WTC11 (cell line): ENCODE measurements at regions not wholly inside any gene's neighbourhood (a gene's known extent, or its start where the extent isn't known, plus 50 kb on each side); places are given as distances from the start of the nearest gene placed in this dataset.

Source experiments
- ATAC-seq: fragments of 200-7000 bp; cut with Tn5 transposase; 2 replicates; pipeline ENCODE4 v1.10.0; 2021; ENCODE audit warnings: mild to moderate bottlenecking, moderate library complexity
- CTCF ChIA-PET: fragments of 300-600 bp; sonication (Branson Sonifier 250); formaldehyde crosslinking; loops from one replicate; lab custom pipeline; 2021; ENCODE audit warnings: antibody characterized with exemption; lab: Charles Lee
- POLR2A ChIA-PET: fragments of 350-600 bp; sonication (Branson Sonifier 250); formaldehyde crosslinking; loops from one replicate; lab custom pipeline; 2021; ENCODE audit warnings: antibody characterized with exemption; lab: Charles Lee
- DNase-seq: peaks from one replicate; pipeline ENCODE4 v3.0.0; 2021; ENCODE audit warnings: low spot score
- H3K27ac Mint-ChIP-seq: 2 replicates; pipeline ENCODE4 v1.8.0; 2021; ENCODE audit warnings: mixed read lengths
- H3K27me3 Mint-ChIP-seq: 2 replicates; pipeline ENCODE4 v1.8.0; 2021; ENCODE audit warnings: low read depth, mild to moderate bottlenecking, moderate library complexity, mixed read lengths
- H3K36me3 Mint-ChIP-seq: 2 replicates; pipeline ENCODE4 v1.8.0; 2021; ENCODE audit warnings: mixed read lengths
- H3K4me1 Mint-ChIP-seq: 2 replicates; pipeline ENCODE4 v1.8.0; 2022; ENCODE audit warnings: mixed read lengths
- H3K4me3 Mint-ChIP-seq: 2 replicates; pipeline ENCODE4 v1.8.0; 2021; ENCODE audit warnings: mild to moderate bottlenecking, moderate library complexity, mixed read lengths
- H3K9me3 Mint-ChIP-seq: 2 replicates; pipeline ENCODE4 v1.8.0; 2021; ENCODE audit warnings: mixed read lengths
- CDX4 ChIP-seq: fragments of 250-450 bp; sonication (Bioruptor Pico); IDR thresholded peaks from 2 replicates; pipeline ENCODE4 v1.9.0; 2021; ENCODE audit warnings: moderate library complexity, mild to moderate bottlenecking, inconsistent platforms, borderline replicate concordance
- CREM ChIP-seq: sonication (generic); formaldehyde crosslinking; IDR thresholded peaks from 2 replicates; pipeline ENCODE4 v1.8.1; 2022; ENCODE audit warnings: mild to moderate bottlenecking, missing genetic modification reagents, moderate library complexity
- CTCF ChIP-seq: fragments of 200-600 bp; IDR thresholded peaks from 2 replicates; pipeline ENCODE4 v1.8.0; 2022; ENCODE audit warnings: antibody characterized with exemption
- ELF4 ChIP-seq: sonication (generic); formaldehyde crosslinking; IDR thresholded peaks from 2 replicates; pipeline ENCODE4 v1.8.1; 2022; ENCODE audit warnings: low read depth, mild to moderate bottlenecking, moderate library complexity, missing genetic modification reagents
- ERG ChIP-seq: fragments of 250-450 bp; sonication (Bioruptor Pico); IDR thresholded peaks from 2 replicates; pipeline ENCODE4 v1.8.0; 2021; ENCODE audit warnings: mild to moderate bottlenecking
- FOXJ3 ChIP-seq: sonication (generic); formaldehyde crosslinking; IDR thresholded peaks from 2 replicates; pipeline ENCODE4 v1.9.0; 2021; ENCODE audit warnings: missing genetic modification reagents, mild to moderate bottlenecking, borderline replicate concordance
- FOXP4 ChIP-seq: sonication (generic); formaldehyde crosslinking; IDR thresholded peaks from 2 replicates; pipeline ENCODE4 v1.8.0; 2022; ENCODE audit warnings: mild to moderate bottlenecking, missing genetic modification reagents
- GABPB1 ChIP-seq: sonication (generic); formaldehyde crosslinking; IDR thresholded peaks from 2 replicates; pipeline ENCODE4 v1.8.1; 2023; ENCODE audit warnings: mild to moderate bottlenecking, missing genetic modification reagents
- GRHL2 ChIP-seq: fragments of 250-450 bp; sonication (Bioruptor Pico); IDR thresholded peaks from 2 replicates; pipeline ENCODE4 v1.8.0; 2022; ENCODE audit warnings: mild to moderate bottlenecking, moderate library complexity; ENCODE audit not compliant: insufficient replicate concordance, severe bottlenecking
- IRF2 ChIP-seq: sonication (generic); formaldehyde crosslinking; IDR thresholded peaks from 2 replicates; pipeline ENCODE4 v1.8.0; 2022; ENCODE audit warnings: low read depth, missing genetic modification reagents, borderline replicate concordance
- MYBL2 ChIP-seq: sonication (generic); formaldehyde crosslinking; IDR thresholded peaks from 2 replicates; pipeline ENCODE4 v1.8.1; 2023; ENCODE audit warnings: mild to moderate bottlenecking, moderate library complexity, missing genetic modification reagents
- PRDM15 ChIP-seq: sonication (generic); formaldehyde crosslinking; IDR thresholded peaks from 2 replicates; pipeline ENCODE4 v1.8.0; 2022; ENCODE audit warnings: missing genetic modification reagents
- RELA ChIP-seq: sonication (generic); formaldehyde crosslinking; IDR thresholded peaks from 2 replicates; pipeline ENCODE4 v1.8.1; 2022; ENCODE audit warnings: missing genetic modification reagents, mild to moderate bottlenecking, borderline replicate concordance
- SMAD3 ChIP-seq: sonication (generic); formaldehyde crosslinking; IDR thresholded peaks from 2 replicates; pipeline ENCODE4 v1.8.0; 2022; ENCODE audit warnings: missing genetic modification reagents, mild to moderate bottlenecking, borderline replicate concordance
- SMAD4 ChIP-seq: sonication (generic); formaldehyde crosslinking; IDR thresholded peaks from 2 replicates; pipeline ENCODE4 v1.8.0; 2022; ENCODE audit warnings: mild to moderate bottlenecking, missing genetic modification reagents
- ZNF121 ChIP-seq: sonication (generic); formaldehyde crosslinking; IDR thresholded peaks from 2 replicates; pipeline ENCODE4 v1.8.0; 2023; ENCODE audit warnings: missing genetic modification reagents
- ZNF317 ChIP-seq: sonication (generic); formaldehyde crosslinking; IDR thresholded peaks from 2 replicates; pipeline ENCODE4 v1.8.1; 2023; ENCODE audit warnings: low read depth, mild to moderate bottlenecking, moderate library complexity, missing genetic modification reagents, borderline replicate concordance
- ZNF671 ChIP-seq: fragments of 250-450 bp; sonication (Bioruptor Pico); IDR thresholded peaks from 2 replicates; pipeline ENCODE4 v1.8.0; 2021; ENCODE audit warnings: mild to moderate bottlenecking
- ZSCAN18 ChIP-seq: fragments of 250-450 bp; sonication (Bioruptor Pico); IDR thresholded peaks from 2 replicates; pipeline ENCODE4 v2.1.2; 2022; ENCODE audit warnings: mild to moderate bottlenecking, moderate library complexity

- Mint-ChIP-seq H3K4me1 (no peaks in the 10 kb centered on the region), H3K27me3 (no peaks in the 10 kb centered on the region; the same call in 1 of the 2 replicates), H3K36me3 (no peaks in the 10 kb centered on the region), H3K4me3 (no peak overlapping the region), H3K9me3 (no peaks in the 10 kb centered on the region), H3K27ac (no peak overlapping the region)
- ChIA-PET CTCF (interaction anchor here (0.5 kb wide), 1 partner anchor 188 kb away, joined by 3 read pairs; no protein-coding TSS in a partner anchor), POLR2A (no interaction called here)
- DNase-seq (no peak), ATAC-seq (no peak)
- TF ChIP-seq ZNF671 (CRISPR knock-in tag) (no peak), CTCF (no peak)
Measured at GRCh38 chr11:33461369-33462125, 204.4 kb downstream of the HIPK3 start.

GRCh38 chr11:33457948-33458347 is 200.8 kb downstream of the HIPK3 start:
- Mint-ChIP-seq H3K9me3 (no peaks in the 10 kb centered on the region), H3K27ac (no peak overlapping the region), H3K27me3 (no peaks in the 10 kb centered on the region), H3K4me1 (no peaks in the 10 kb centered on the region), H3K36me3 (no peaks in the 10 kb centered on the region), H3K4me3 (no peak overlapping the region)
- ATAC-seq (no peak), DNase-seq (no peak)
- POLR2A ChIA-PET, result no interaction called here
- no peak for TF ChIP-seq PRDM15 (CRISPR knock-in tag)
- no peak for TF ChIP-seq SMAD3
- no peak for TF ChIP-seq GABPB1 (CRISPR knock-in tag)
- TF ChIP-seq FOXJ3 (CRISPR knock-in tag), result no peak
- TF ChIP-seq ELF4 (CRISPR knock-in tag), result no peak
- no peak for TF ChIP-seq ZSCAN18 (CRISPR knock-in tag)
- TF ChIP-seq ZNF317 (CRISPR knock-in tag), result no peak
- TF ChIP-seq ERG, result no peak
- TF ChIP-seq ZNF121 (CRISPR knock-in tag), result no peak
- TF ChIP-seq CREM (CRISPR knock-in tag), result no peak
- no peak for TF ChIP-seq SMAD4 (CRISPR knock-in tag)
- no peak for TF ChIP-seq IRF2 (CRISPR knock-in tag)
- no peak for TF ChIP-seq MYBL2
- no peak for TF ChIP-seq FOXP4
- TF ChIP-seq CDX4, result no peak
- no peak for TF ChIP-seq RELA (CRISPR knock-in tag)
- TF ChIP-seq GRHL2 (CRISPR knock-in tag), result no peak
- CTCF ChIA-PET, result interaction anchor here (0.7 kb wide), 1 partner anchor 238 kb away, joined by 3 read pairs; no protein-coding TSS in a partner anchor
